Aorta (tissue), 5 donors: ENCODE measurements at regions not wholly inside any gene's neighbourhood (a gene's known extent, or its start where the extent isn't known, plus 50 kb on each side); places are given as distances from the start of the nearest gene placed in this dataset.

ENCODE experiments used
- ATAC-seq: fragments of 200-7000 bp; cut with Tn5 transposase; one replicate; pipeline ENCODE4 v1.9.1; 2022; ENCODE audit warnings: moderate library complexity; ENCODE audit not compliant: low FRiP score
- DNase-seq, 2 donors: peaks; one replicate each; pipeline ENCODE4 v3.0.0-alpha.2; 2020
- H3K27ac ChIP-seq, 2 donors: one replicate each; pipeline ENCODE4 v1.5.1; 2013; ENCODE audit warnings: low read length in 2 of 2, mild to moderate bottlenecking in 2 of 2, moderate library complexity in 2 of 2, control low read depth in 1 of 2, inconsistent platforms in 1 of 2, low read depth in 1 of 2
- H3K27me3 ChIP-seq, 2 donors: one replicate each; pipeline ENCODE4 v1.6.1; 2013; ENCODE audit warnings: control low read depth in 1 of 2, low read length in 1 of 2, mild to moderate bottlenecking in 1 of 2, moderate library complexity in 1 of 2; ENCODE audit not compliant: insufficient read depth in 2 of 2, control insufficient read depth in 1 of 2
- H3K36me3 ChIP-seq, 2 donors: one replicate each; pipeline ENCODE4 v1.6.1; 2013; ENCODE audit warnings: control low read depth in 1 of 2, low read length in 1 of 2, mild to moderate bottlenecking in 1 of 2; ENCODE audit not compliant: insufficient read depth in 2 of 2, control insufficient read depth in 1 of 2
- H3K4me1 ChIP-seq, 2 donors: one replicate each; pipeline ENCODE4 v1.6.1; 2013; ENCODE audit warnings: low read length in 2 of 2, control low read depth in 1 of 2, mild to moderate bottlenecking in 1 of 2, moderate library complexity in 1 of 2; ENCODE audit not compliant: insufficient read depth in 2 of 2, control insufficient read depth in 1 of 2
- H3K4me3 ChIP-seq, 2 donors: one replicate each; pipeline ENCODE4 v1.5.1; 2013; ENCODE audit warnings: low read length in 2 of 2, control low read depth in 1 of 2, mild to moderate bottlenecking in 1 of 2
- H3K9me3 ChIP-seq: one replicate; pipeline ENCODE4 v1.6.1; 2013; ENCODE audit warnings: mild to moderate bottlenecking, low read length; ENCODE audit not compliant: control insufficient read depth
- WGBS, 2 donors: extraction: QIAGEN DNeasy Blood & Tissue Kit; methylation state at CpG; one replicate each; pipeline ENCODE4 v1.1.7; 2013; 5-methylcytosine and 5-hydroxymethylcytosine counted together
- intact Hi-C, 2 donors: fragments of 100-400 bp; cut with DNase I; formaldehyde crosslinking; loops; one replicate each; pipeline versions ENCODE4 v1.14.2 to v1.15.0; 2022
- donor health status: healthy with polysubstance abuse.
- donor health status: Bipolar disorder and iron deficiency.
- donor health status: DM: no; HTN: no; CAD: no.
- donor health status: DM: no; HTN: no; CAD: no.
- donor health status: DM: yes; HTN: yes; CAD: no.

DNA sequence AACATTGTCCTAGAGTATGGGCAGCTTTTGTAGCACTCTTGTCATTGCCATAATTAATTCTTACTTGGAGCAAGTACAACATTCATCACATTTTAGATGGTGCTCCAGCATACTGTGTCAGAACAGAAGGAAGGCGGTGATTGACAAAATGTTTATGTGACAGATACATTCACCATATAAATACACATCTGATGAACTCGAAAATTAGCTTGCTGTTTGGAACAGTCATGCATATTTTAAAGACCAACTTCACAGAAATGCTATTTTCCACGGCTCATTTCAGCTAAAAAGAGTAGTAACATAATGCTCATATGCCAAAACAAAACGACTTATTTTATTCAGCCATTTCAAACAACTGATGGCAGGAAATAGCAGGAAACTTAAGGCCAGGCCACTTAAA, 302.7 kb downstream of the MRPL39 start:
- Histone ChIP-seq H3K27ac (no peak overlapping the region), H3K4me3 (no peak overlapping the region), H3K36me3 (no peaks in the 10 kb centered on the region), H3K4me1 (no peaks in the 10 kb centered on the region), H3K9me3 (peaks cover 2% of the 10 kb centered on the region), H3K27me3 (no peaks in the 10 kb centered on the region)
- intact Hi-C loops: no loop called here
- DNase-seq (no peak), ATAC-seq (no peak)
- WGBS, 2 donors: 42 to 48% methylated on average over 4 of the region's 4 CpGs

DNA sequence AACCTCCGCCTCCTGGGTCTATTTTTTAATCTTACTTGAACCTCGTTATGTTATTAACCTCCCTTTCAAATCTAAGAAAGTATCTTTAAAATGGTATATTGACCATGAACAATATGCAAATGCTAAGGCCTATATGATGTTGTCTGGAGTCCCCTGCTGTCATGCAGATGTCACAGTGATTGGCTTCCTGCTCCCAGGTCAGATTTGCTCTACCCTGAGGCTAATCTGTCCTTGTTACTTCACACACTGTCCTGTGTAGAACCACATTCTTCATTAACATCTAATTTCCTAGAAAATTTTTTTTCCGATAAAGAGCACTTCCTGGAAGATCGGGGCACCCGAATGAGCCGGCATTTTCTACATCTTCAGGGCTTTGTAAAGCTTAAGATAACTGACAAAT, 306.6 kb downstream of the MRPL39 start:
- Histone ChIP-seq H3K4me3 (no peak overlapping the region), H3K4me1 (no peaks in the 10 kb centered on the region), H3K27ac (no peak overlapping the region), H3K9me3 (peaks cover 1% of the 10 kb centered on the region), H3K36me3 (no peaks in the 10 kb centered on the region), H3K27me3 (no peaks in the 10 kb centered on the region)
- WGBS, 2 donors: 88% methylated on average over 6 of the region's 6 CpGs
- DNase-seq (no peak), ATAC-seq (no peak)
- intact Hi-C loops: no loop called here

DNA sequence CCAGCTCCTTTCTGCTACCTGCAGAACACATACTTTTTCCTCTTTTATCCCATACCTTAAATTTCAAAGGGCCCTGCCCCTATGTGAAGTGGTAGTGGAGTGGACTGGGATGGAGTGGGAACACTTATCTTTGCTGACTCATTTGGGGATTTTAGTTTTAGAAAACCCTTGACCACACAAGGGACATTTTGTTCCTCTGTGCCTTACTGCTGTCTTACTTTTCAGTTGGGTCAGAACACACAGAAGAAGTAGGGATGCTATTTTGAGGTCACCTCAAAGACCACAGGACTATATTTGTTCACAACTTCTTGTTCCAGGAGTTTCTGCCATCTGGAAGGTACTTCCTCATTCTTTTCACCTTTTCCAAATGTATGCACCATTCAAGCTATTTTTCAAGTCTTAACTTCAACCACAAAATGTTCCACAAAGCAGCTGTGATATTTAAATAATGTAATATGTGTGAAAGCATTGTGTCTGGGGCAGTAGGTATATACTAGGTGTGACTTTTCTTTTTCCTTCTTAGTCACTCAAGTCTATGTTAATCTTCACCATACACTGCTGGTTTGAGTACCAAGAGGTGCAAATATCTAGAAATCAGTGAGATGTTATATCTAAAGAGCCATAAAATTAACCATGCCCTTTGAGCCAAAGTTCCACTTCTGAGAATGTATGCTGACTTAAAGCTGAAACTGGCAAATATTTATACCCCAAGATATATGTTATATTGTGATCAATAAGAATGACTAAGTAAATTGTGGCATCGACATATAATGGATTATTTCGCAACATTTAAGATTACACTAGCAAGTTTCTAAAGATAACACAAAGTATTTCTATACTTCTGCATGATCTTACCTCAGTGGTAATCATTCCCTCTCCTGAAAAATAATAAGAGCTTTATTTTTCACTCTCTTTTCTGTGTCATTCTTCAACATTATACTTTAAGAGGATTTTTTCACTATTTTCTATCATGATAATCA, 308.5 kb downstream of the MRPL39 start:
- WGBS, 2 donors: 86 to 87% methylated on average over 2 of the region's 2 CpGs
- Histone ChIP-seq H3K27ac (no peak overlapping the region), H3K27me3 (no peaks in the 10 kb centered on the region), H3K36me3 (no peaks in the 10 kb centered on the region), H3K4me1 (no peaks in the 10 kb centered on the region), H3K4me3 (no peak overlapping the region), H3K9me3 (peaks cover 1% of the 10 kb centered on the region)
- ATAC-seq: no peak
- intact Hi-C loops: no loop called here
- DNase-seq: no peak

DNA sequence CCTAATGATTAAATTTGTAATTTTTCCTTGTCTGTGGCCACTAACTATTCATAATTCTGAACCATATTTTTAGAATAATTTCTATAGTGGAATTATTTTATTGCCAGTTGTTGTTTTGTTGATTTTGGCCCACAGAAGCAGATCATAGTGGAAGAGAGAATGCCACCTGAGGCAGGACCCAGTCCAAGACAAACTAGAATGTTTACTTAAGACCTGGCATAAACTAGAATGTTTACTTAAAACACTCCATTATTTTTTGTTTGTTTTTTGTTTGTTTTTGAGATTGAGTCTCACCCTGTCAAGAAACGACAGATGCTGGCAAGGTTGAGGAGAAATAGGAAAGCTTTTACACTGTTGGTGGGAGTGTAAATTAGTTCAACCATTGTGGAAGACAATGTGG, 310.2 kb downstream of the MRPL39 start:
- intact Hi-C loops: no loop called here
- WGBS, 2 donors: 65 to 68% methylated on average over 1 of the region's 1 CpG
- Histone ChIP-seq H3K27me3 (no peaks in the 10 kb centered on the region), H3K4me3 (no peak overlapping the region), H3K27ac (no peak overlapping the region), H3K9me3 (peaks cover 1% of the 10 kb centered on the region), H3K4me1 (no peaks in the 10 kb centered on the region), H3K36me3 (no peaks in the 10 kb centered on the region)
- ATAC-seq (no peak), DNase-seq (no peak)

DNA sequence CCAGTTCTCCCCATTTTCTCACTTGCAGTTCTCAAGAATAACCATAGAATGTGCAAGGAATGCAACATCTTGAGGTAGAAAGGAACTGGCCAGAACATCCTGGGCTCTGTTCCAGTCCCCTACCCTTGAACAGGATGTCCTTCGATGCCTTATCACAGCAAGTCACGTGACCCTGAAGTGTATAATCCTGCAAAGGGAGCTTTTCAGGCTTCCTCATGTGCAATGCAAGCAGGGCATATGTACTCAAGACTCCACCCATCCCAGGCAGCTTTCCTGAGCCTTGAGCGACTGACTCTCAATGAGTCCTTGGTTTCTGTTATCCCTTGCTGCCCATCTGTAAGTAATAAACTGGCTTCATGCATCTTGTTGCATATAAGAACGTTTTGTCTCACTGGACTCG, 311.0 kb downstream of the MRPL39 start:
- DNase-seq (no peak), ATAC-seq (no peak)
- H3K27me3 ChIP-seq: no peaks in the 10 kb centered on the region
- WGBS, 2 donors: 67 to 74% methylated on average over 5 of the region's 5 CpGs
- peaks cover 1% of the 10 kb centered on the region for H3K9me3 ChIP-seq
- H3K36me3 ChIP-seq: no peaks in the 10 kb centered on the region
- H3K4me3 ChIP-seq: no peak overlapping the region
- intact Hi-C loops: no loop called here
- no peak overlapping the region for H3K27ac ChIP-seq
- H3K4me1 ChIP-seq: no peaks in the 10 kb centered on the region

DNA sequence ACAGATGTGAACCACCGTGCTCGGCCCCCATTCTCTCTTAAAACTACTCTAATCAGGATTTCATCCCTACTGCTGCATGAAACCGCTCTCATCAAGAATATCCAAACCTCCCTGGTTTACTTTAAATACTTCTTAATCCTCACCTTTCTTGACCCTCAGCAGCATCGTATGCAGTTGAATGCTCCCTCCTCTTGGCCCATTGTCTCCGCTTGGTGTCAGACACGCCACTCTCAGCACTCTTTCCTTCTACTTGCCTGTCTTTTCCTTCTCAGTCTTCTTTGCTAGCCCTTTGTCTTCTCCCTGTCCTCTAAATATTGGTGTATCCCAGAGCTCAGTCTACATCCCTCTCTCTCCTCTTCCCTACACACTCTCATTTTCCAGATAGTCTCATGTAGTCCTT, 314.9 kb downstream of the MRPL39 start:
- H3K4me3 ChIP-seq: no peak overlapping the region
- H3K36me3 ChIP-seq: no peaks in the 10 kb centered on the region
- no peak for ATAC-seq
- 87 to 89% methylated on average over 6 of the region's 6 CpGs for WGBS, 2 donors
- no peak for DNase-seq
- H3K4me1 ChIP-seq: no peaks in the 10 kb centered on the region
- no peaks in the 10 kb centered on the region for H3K27me3 ChIP-seq
- no peak overlapping the region for H3K27ac ChIP-seq
- no peaks in the 10 kb centered on the region for H3K9me3 ChIP-seq
- intact Hi-C loops: no loop called here

DNA sequence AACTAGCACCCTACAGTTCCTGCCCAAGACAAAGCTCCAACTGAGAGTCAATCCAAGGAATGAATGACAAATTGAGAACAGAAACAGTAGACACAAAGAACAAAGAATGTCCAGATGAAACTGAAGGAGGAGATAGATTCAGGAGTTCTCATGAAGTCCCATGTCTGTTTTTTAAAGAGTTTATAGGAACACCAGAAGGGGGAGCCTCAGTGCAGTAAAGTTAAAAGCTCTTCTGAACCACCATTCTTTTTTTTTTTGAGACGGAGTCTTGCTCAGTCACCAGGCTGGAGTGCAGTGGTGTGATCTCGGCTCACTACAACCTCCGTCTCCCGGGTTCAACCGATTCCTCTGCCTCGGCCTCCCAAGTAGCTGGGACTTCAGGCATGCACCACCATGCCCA, 323.6 kb downstream of the MRPL39 start:
- no peaks in the 10 kb centered on the region for H3K4me1 ChIP-seq
- intact Hi-C loops: no loop called here
- DNase-seq (no peak), ATAC-seq (no peak)
- H3K9me3 ChIP-seq: no peaks in the 10 kb centered on the region
- no peak overlapping the region for H3K4me3 ChIP-seq
- WGBS, 2 donors: 65 to 68% methylated on average over 6 of the region's 6 CpGs
- H3K27ac ChIP-seq: no peak overlapping the region
- no peaks in the 10 kb centered on the region for H3K27me3 ChIP-seq
- no peaks in the 10 kb centered on the region for H3K36me3 ChIP-seq

DNA sequence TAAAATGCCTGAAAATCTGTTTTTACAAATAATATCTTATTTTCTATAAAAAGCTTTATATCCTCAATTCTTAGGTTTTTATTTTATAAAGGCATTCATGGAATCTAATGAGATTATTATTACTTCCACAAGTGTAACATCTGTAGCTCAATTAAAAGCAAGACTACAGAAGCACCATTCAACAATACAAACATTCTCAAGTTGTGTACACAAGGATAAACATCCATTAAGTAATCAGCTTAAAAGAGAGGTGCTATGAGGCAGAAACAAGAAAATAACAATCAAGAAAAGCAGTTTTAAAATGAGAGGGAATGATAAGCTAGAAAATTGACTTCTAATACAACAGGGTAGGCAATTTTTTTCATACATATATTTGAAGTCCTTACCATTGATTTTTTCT, 326.1 kb downstream of the MRPL39 start:
- H3K9me3 ChIP-seq: peaks cover 2% of the 10 kb centered on the region
- no peak for DNase-seq
- no peak overlapping the region for H3K27ac ChIP-seq
- intact Hi-C loops: no loop called here
- no peak overlapping the region for H3K4me3 ChIP-seq
- H3K27me3 ChIP-seq: no peaks in the 10 kb centered on the region
- no peaks in the 10 kb centered on the region for H3K4me1 ChIP-seq
- no peak for ATAC-seq
- no peaks in the 10 kb centered on the region for H3K36me3 ChIP-seq

DNA sequence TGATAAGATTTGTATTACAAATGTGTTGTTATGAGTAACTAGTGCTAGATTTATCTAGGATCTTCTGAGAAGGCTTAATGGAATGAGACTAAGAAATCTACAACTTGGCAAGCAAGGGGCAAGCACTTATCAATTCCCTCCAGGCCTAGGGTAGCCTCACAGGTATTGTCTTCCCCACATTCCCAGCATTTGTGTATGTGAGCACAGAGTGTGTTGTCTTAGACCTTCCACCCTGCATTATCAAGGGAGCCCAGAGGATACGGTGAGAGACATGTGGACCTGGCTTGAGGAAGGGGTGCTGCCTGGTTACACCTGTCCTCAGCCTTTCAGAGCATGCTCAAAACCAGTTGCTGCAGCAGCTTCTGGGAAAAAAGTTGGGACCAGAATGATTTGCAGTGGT, 327.2 kb downstream of the MRPL39 start:
- WGBS, 2 donors: 35 to 73% methylated on average over 1 of the region's 1 CpG
- Histone ChIP-seq H3K27ac (no peak overlapping the region), H3K4me1 (no peaks in the 10 kb centered on the region), H3K27me3 (no peaks in the 10 kb centered on the region), H3K9me3 (peaks cover 2% of the 10 kb centered on the region), H3K4me3 (no peak overlapping the region), H3K36me3 (no peaks in the 10 kb centered on the region)
- DNase-seq (no peak), ATAC-seq (no peak)
- intact Hi-C loops: no loop called here
